H4 (cell line): ENCODE measurements at regions not wholly inside any gene's neighbourhood (a gene's known extent, or its start where the extent isn't known, plus 50 kb on each side); places are given as distances from the start of the nearest gene placed in this dataset.

Source experiments
- DNase-seq: peaks from one replicate; pipeline ENCODE4 v3.0.0-alpha.2; 2015; ENCODE audit warnings: low spot score

DNA sequence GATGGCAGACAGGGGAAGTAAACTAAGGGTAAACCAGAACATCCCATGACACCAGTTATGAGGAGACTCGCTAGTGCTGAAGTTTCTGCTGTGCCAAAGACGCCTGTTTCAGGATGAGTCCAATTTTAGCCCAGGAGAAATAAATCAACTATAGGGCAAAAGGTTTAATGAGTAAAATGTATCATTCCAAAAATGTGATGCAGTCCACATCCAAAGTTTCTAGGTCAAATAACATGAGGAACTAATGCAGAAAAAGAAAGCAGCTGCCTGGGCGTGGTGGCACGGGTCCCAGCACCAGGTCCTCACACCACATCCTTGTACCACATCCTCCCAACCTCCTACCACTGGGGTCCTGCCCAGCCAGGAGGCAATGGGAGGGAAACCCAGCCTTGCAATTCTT, 126.9 kb upstream of the CTAGE1 start:
- DNase-seq, result no peak

DNA sequence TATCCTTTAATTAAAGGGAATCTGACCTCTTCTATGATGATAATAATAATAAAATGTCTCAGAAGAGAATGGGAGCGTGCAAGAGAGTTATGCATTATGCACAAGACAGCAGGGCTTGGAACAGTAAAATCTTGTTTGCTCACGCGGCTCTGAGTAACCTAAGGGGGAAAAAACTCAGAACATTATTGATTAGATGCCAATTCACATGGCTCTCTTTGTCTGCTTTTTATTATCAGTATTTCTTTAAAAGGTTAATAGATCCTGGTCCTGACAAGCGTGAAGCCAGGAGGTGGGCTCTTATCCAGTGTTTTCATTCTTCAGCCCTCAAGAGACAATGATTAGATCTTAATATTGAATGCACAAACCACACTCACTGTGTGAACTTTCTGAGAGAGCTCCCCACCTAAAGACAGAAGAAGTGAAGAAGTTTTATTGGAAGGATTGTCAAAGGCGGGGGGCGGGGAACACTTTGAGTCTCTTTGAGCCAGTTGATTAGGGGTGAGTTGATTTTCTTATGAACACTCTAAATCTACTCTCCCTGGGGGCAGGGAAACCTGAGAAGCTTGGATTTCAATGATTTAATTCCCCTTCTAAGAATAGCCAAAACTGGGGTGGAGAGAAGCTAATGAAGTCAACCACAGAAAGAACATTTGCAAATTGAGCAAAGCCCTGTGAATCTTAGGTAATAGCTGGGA, 127.5 kb upstream of the CTAGE1 start:
- DNase-seq, result no peak

DNA sequence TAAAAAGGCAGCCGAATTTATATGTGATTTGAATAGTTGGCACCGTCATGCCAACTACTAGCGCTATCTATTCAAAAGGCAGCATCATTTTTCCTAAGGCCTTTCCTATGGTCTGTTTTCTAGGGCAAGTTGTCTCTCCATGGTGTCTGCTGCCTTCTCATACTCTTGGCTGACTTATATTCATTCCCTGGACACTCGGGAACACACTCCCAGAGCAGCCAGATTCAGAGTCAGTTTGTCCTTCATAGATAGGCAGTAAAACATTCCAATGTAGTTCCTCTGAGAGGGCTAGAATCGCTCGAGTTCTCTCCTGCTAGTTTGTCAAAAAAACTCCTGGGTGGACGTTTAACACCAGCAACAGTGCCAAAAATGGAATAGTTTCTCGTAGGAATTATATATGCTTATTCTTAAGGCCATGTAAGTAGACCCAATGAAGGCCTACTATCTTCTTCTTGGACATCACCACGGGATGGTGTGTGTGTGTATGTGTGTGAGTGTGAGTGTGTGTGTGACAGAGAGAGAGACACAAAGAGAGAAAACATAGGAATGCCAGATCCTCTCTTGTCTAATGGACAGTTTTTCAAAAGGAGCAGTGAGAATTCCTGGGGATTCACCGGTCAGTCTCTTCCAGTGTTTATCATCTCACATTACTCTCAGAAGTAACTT, 129.3 kb upstream of the CTAGE1 start:
- no peak for DNase-seq

DNA sequence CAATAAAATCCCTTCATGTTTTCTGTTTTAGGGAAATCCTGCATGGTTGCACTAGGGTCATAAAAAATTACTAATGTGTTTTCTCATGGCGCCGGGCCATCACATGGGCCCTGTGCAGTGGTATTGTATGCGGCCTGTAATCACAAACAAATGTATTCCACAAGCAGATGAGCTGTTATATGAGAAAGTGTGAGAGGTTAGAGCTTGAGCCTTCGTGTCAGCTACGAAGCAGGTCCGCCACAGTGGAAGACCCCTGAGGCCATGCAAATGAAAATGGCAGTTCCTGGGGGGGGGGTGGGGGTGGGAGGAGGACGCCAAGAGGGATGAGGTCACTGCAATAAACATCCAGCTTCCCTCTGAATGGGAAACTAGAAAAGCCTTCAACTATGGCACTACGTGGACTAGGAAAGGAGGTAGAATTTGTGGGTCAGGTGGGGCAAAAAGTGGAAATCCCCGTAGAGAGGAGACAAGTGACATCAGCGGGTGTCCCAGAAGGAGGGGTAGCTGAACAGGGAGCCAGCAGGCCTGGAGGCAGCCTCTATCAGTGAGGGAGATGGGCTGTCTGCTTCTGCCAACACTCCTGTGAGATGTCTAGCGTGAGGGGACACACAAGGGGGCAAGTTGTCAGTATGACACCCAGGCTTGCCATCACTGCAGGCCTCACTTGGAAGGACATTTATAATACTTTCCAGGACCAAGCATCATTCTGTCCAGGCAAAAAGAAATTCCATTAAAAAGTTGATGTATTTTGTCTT, 130.3 kb upstream of the CTAGE1 start:
- no peak for DNase-seq

DNA sequence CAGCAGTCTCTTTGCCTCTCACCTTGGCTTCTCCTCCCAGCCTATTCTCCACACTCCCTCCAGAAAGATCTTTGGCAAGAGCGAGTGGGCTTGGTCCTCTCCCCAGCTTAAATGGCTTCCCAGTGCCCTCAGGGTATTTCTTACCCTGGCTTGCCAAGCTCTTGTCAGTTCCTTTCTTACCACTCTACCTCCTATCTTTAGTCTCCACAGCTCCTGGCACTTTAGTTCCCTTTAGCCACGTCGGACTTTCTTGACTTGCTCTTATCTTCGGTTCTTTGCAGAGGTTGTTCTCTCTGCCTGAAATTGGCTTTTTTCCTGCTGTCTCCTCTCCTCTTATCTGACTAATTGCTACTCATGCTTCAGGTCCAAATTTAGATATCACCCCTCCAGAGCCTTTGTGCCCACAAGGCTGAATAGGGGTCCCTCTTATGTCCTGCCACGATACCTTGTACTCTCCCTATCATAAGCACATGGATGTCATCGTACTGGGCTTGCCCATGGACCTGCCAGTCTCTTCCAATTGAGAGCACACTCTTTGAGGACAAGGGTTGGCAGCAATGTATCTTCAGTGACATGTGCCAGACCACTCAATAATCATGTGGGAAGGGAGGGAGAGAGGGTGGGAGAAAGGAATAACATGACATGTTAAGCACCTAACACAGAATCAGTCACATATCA, 131.7 kb upstream of the CTAGE1 start:
- no peak for DNase-seq

DNA sequence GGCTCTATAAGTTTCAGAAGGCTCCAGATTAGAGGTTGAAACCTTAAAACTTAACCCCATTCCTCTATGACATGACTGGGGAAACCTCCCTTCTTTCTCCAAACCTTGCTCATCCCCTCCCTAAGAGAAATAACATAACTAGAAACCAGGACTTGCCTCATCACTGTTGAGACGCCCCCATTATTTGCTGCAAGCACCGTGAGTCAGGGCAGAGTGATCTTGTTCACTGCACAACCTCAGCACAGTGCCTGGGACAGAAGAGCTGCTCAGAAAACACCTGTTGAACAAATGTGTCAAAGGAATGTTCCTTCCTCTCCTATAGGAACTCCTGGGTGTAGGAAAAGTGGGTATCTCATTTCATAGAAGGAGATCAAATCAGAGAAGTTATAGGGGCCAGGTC, 132.7 kb upstream of the CTAGE1 start:
- DNase-seq, result no peak

DNA sequence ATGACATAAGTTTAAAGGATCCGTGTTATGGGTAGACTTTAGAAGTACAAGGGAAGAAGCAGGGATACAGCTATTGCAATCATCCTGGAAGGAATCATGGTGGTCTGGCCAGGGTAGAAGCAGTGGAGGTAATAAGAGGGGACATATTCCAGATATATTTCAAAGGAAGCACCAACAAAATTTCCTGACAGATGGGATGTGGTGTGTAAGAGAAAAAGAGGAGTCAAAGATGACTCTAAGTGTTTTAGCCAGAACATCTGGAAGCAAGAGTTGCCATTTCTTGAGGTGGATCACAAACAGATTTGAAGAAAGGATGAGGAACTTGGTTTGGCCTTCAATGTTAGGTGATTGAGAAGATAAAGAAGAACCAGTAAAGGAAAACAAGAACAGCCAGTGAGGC, 133.1 kb upstream of the CTAGE1 start:
- DNase-seq, result no peak

DNA sequence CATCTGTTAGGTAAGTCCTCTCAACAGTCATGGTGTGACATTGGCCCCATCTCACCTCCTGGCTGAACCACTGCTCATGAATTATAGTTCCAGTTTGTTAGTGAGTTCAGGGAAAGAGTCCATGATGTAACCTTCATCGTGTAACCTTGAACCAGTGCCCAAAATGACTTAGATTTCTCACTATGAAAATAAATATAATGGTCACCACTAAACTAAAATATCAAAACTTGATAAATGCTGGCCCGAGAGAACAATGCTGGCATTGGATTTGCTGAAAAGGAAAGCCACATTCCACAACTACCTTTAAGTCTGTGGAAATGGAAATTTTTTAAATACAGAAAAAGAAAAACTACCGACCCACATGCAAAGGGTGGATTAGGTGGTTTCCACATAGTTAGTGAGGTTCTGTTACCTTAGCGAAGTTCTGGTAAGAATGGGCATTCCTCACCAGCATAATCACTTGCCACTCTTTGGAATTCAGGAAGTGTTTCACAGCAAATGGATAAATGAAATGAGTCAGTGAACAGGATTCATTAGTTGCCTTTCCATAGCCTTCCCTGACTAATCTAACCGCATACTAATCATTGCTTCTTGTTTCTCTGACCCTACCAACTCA, 133.9 kb upstream of the CTAGE1 start:
- peak; percentile 91 for DNase-seq

DNA sequence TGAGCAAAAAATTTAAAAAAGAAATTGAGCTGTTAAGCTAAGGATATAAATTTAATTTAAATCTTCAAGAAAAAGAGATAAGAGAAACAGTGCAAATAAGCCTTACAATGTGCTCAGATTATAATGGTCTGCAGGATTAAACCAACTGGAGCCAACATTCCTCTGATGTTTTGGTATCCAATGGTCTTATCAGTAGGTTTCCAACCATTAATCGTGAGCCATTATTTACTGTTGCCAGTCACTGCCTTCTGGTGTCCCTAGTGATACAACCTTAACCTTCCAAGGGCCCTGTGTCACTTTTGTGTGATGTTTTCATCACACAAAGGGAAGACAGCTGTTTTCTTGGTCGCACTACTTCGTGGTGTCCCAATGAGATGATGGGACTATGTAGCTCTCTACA, 134.5 kb upstream of the CTAGE1 start:
- no peak for DNase-seq

DNA sequence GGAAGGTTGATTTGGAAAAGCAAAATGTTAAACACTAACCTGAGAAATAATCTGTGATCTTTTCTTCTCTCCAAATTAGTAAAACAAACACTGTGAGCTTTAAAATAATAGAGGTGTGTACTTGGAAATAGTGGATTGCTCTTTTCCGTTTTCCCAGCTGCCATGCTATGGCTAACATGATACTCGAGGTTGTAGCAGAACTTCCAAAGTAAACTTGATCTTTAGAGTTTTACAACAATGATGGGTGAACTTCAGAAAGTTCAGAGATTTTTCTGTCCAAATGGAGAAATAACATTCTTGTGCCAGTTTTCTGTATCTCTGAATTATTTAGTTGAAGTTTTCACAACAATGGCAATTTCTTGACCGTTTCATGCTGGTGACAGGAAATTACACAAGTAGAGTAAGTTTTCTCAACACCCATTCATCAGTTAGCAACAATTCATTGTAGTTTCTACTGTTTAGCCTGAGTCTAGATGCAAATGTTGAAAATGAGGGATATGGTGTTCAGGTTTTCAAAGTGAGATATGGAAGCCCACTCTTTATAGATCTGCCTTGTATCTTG, 135.3 kb upstream of the CTAGE1 start:
- no peak for DNase-seq

DNA sequence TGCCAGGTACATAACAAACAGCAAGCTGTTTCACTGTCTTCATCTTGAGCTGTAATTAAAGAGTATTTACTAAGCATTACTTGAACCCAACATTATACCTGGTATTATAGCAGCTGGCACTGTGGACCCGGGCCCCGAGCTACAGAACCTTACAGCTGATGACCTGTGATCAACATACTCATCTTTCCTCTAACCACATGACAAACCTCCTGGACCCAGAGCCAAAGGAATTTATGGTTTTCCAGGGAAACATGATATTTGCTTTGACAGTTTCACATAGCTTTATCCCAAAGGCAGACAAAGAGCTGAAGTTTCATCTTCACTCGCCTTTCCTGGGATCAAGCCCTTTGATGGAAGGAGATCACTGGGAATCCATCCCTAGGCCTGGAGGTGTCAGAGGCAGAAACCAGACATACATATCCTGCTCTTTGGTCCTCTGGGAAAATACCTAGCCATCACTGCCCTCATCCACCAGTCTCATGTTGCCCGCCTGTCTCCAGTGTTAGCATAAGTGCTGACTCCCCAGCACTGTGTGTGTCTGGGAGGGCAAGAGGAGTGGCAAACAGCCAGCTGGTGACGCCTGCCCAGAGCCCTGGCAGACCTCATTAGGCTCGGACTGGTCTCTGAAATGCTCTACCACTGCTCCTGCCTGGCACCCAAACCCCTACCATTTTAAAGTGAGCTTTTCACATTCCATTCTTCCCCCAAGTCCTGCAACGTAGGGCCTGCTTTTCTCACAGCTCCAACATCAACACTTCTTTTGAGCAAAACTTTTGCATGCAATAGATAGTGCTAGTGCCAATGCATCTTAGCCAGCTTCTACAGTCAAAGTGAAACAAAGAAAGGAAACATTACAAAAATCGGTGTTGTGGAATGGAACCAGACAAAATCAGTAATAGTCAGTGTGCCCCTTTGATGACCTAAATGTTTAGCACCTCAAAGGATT, 138.8 kb upstream of the CTAGE1 start:
- DNase-seq, result peak; percentile 84

DNA sequence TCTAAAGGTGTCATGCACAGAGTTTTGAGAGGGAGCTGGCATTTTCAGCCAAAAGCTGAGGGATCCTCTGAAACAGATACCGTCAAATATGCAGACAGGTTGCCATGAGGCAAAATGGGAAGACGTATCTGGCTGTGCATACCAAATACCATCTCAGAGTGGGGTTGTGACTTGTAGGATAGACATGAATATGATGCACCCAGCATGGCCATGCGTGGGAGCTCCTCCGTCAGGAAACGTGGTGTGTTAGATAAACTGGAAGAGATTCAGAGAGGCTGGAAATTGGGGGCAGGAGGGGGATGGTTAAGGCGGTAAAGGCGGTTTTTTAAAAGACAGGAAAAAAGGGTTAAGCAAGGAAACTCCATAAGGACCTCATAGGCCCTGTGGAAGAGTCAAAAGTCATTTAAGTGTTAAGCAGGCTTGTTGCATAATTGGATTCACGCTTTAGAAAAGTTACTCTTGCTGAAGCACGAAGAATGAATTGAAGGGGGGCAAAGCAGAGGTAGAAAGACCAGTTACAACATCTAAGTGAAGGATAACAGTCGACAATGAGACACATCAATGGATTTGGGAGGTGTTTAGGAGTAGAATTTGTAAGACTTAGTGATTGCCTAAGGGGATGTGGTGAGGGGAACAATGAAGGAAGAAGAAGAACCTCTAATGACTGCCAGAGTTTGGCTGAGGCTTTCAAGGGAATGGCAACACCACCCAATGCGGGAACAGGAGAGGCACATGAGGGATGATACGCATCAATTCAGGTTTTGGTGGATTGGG, 139.6 kb upstream of the CTAGE1 start:
- no peak for DNase-seq

DNA sequence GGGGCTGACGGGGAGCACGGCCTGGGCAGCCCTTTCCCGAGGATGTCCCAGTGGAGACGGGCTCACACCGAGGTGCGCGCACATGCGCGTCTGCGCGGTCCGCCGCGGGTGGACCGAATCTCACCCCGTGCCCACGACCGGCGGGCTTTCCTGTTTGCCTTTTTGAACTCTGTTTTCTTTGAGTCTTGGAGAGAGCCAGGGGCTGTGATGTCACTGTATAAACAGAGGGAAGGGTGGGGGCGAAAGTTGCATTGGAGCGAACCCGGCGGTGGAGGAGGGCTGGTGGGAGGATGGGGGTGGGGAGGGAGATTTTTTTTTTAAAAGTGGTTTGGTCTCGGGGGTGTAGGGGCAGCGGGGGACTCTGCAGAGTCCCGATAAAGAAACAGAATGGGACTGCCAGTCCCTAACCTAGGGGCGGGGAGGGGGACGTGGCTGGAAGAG, 141.2 kb upstream of the CTAGE1 start:
- DNase-seq, result peak; percentile 81

DNA sequence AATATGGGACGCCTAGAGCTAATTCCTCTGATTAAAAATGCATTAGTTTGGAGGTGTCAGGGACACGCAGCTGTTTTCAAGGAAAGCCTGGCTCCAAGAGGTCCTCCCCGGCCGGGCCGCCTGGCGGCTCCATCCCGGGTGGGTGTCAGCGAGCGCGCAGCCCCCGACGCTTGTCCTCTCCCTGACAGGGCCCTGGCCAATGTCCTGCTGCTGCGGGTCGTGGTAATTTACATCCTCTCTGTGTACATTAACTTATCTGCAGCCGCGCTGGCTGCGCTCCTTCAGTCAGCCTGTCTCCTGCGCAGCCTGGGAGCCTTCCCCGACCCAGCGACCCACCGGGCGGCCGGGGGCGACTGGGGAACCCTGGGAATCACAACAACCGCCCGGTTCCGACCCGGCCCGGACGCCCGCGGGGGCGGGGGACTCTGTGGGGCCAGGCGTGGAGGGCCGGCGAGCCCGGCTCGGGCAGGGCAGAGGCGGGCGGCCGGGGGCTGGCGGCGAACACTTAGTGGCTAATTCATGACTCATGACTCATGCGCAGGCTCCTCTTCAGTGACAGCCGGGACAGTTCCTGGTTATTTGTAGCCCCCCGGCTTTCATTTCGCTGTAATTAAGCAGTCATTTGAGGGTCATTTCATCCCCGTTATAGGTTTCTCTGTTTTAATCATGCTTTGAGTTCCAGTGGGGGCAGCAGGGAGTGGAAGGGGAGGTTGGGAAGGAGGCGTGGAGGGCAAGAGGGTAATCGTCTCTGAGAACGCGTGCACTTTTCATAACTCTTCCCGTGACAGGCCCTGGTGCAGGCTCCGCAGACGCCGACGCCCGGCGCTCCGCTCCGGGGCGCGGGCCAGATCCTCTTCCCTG, 141.9 kb upstream of the CTAGE1 start:
- peak; percentile 63 for DNase-seq

DNA sequence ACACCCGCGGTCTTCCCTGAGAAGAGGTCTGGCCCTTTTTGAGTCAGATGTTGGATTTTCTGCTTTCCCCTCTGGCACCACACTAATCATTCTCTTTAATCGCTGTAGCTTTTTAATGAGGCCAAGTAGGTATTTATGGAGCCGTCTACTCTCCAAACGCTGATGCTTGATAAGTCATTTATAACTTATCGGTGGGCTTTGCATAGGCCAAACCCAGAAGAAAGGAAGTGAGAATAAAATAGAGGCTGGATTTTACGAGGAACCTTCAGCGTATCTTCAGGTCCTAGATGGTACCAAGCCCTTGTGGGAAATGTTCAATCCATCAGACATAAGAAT, 142.5 kb upstream of the CTAGE1 start:
- DNase-seq, result no peak

DNA sequence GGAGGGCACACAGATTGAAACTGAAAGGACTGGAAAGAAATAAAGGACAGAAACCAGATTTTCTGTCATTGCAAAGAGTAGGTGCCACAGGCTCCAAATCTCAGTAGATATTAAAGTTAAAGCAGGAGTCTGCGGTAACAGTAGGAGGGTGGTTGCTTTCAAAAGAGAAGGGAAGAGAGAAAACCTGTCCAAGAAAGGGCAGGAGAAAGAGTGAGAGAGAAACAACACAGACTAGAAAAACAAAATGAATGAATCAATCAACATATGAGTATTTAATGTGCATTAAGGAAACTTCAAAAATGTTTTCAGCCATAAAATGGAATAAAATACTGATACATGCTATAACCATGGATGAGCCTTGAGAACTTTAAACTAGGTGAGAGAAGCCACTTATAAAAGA, 143.1 kb upstream of the CTAGE1 start:
- DNase-seq, result no peak

DNA sequence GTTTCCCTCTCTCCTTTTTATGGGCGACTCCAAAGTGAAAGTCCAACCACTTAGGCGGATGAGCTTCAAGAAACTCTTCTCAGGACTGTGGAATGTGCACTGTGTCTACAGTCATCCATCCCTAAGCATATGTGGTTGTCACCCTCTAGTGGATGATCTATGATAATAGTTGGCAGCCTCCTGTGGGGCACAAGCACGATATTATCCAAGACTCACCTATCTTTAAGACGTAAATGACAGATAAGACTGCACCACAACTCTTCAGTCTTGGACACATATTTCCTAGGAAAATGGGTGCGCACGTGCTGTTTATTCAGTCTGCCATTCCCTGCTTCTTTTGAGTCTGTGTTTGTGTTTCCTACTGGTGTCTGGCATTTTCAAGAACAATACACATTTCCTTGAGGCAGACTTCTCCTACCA, 145.5 kb upstream of the CTAGE1 start:
- DNase-seq, result peak; percentile 91

DNA sequence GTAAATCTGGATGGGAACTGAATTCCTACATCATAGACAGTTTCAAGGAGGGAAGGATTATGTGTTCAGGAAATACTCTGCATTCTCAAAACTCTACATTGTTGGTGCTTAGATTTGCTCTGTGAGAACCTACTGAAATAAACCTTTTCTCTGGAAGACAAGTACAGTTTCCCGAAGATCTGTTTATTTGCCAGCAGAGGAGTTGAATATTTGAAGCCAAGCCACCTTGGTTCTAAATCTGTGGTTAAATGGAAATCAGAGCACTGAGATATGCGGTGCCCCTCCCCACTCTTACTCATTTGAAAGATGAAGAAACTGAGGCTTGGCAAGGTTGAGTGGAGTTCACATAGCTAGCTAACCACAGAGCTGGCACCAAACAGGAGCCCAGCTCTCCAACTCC, 146.3 kb upstream of the CTAGE1 start:
- DNase-seq, result no peak
